Mammary epithelial cell (primary cell): ENCODE measurements at regions not wholly inside any gene's neighbourhood (a gene's known extent, or its start where the extent isn't known, plus 50 kb on each side); places are given as distances from the start of the nearest gene placed in this dataset.

Experiments
- EZH2 ChIP-seq: IDR thresholded peaks from 2 replicates; pipeline ENCODE4 v1.6.1; 2012; ENCODE audit warnings: low read length, inconsistent platforms, borderline replicate concordance
- TF ChIP-seq, protein P1 (sequence below), 2 donors: IDR thresholded peaks in 1 of 2; conservative IDR thresholded peaks in 1 of 2; 2 replicates each; pipeline ENCODE4 v1.5.1; 2011 to 2012; ENCODE audit warnings: inconsistent platforms in 2 of 2, low read length in 2 of 2, mild to moderate bottlenecking in 2 of 2, control low read depth in 1 of 2, low read depth in 1 of 2; ENCODE audit not compliant: insufficient read depth in 1 of 2; ENCODE audit errors: extremely low read depth in 1 of 2

DNA sequence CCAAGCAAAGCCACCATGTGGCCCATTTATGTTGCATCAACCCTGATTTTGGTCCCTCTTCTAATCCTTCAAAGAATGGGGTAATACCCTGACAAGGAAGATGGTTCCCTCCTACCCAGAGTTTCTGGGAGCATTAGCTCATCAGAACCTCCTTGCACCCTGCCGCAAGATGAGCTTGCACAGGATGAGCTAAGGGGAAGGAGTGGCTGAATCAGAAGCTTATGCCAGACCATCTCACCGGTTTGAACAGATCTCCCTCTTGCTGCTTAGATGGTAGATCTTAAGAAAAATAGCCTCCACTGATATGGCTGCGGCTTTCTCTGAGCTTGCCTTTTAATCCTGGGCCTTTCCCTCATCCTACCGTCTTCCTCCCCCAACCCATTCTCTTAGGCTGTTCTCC, 175.1 kb downstream of the SOX9 start:
- TF ChIP-seq, protein P1, sequence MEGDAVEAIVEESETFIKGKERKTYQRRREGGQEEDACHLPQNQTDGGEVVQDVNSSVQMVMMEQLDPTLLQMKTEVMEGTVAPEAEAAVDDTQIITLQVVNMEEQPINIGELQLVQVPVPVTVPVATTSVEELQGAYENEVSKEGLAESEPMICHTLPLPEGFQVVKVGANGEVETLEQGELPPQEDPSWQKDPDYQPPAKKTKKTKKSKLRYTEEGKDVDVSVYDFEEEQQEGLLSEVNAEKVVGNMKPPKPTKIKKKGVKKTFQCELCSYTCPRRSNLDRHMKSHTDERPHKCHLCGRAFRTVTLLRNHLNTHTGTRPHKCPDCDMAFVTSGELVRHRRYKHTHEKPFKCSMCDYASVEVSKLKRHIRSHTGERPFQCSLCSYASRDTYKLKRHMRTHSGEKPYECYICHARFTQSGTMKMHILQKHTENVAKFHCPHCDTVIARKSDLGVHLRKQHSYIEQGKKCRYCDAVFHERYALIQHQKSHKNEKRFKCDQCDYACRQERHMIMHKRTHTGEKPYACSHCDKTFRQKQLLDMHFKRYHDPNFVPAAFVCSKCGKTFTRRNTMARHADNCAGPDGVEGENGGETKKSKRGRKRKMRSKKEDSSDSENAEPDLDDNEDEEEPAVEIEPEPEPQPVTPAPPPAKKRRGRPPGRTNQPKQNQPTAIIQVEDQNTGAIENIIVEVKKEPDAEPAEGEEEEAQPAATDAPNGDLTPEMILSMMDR (conservative IDR thresholded peaks at IDR 0.05 in 1 of 2, IDR thresholded peaks at IDR 0.05 in 1 of 2; ENCODE audit: extremely low read depth in 1 of 2, insufficient read depth in 1 of 2, low read depth in 1 of 2, low read length in 2 of 2): no peak
- TF ChIP-seq EZH2: no peak
